ENCODE measurements at regions not wholly inside any gene's neighbourhood (a gene's known extent, or its start where the extent isn't known, plus 50 kb on each side); places are given as distances from the start of the nearest gene placed in this dataset.

- no peak for TF ChIP-seq CTCF (IDR thresholded peaks at IDR 0.05)
- TF ChIP-seq ZFX (IDR thresholded peaks at IDR 0.05; ENCODE audit: borderline replicate concordance) = no peak
Observed at GRCh38 chr3:113143353-113143752, 68.0 kb upstream of the BOC start.
